Parathyroid adenoma (tissue), 2 donors: ENCODE measurements at regions not wholly inside any gene's neighbourhood (a gene's known extent, or its start where the extent isn't known, plus 50 kb on each side); places are given as distances from the start of the nearest gene placed in this dataset.

Experiments used
- H2AFZ ChIP-seq: fragments of 300-600 bp; sonication (generic); one replicate; pipeline ENCODE4 v1.7.0; 2017; ENCODE audit warnings: antibody characterized with exemption, mild to moderate bottlenecking
- H3K27ac ChIP-seq: fragments of 300-600 bp; sonication (generic); one replicate; pipeline ENCODE4 v1.7.0; 2017
- H3K27me3 ChIP-seq: fragments of 300-600 bp; sonication (generic); one replicate; pipeline ENCODE4 v1.7.0; 2017; ENCODE audit warnings: low read length; ENCODE audit not compliant: control insufficient read depth, insufficient read depth
- H3K36me3 ChIP-seq: fragments of 300-600 bp; sonication (generic); one replicate; pipeline ENCODE4 v1.7.0; 2017; ENCODE audit warnings: low read length; ENCODE audit not compliant: control insufficient read depth, insufficient read depth
- H3K4me1 ChIP-seq: fragments of 300-600 bp; sonication (generic); one replicate; pipeline ENCODE4 v1.7.0; 2017; ENCODE audit warnings: control low read depth
- H3K4me2 ChIP-seq: fragments of 300-600 bp; sonication (generic); one replicate; pipeline ENCODE4 v1.7.0; 2017; ENCODE audit warnings: low read length
- H3K4me3 ChIP-seq: fragments of 300-600 bp; sonication (generic); one replicate; pipeline ENCODE4 v1.7.0; 2017; ENCODE audit warnings: low read depth, low read length
- H3K79me2 ChIP-seq: fragments of 300-600 bp; sonication (generic); one replicate; pipeline ENCODE4 v1.7.0; 2017; ENCODE audit warnings: control low read depth
- H3K9ac ChIP-seq: fragments of 300-600 bp; sonication (generic); one replicate; pipeline ENCODE4 v1.7.0; 2017; ENCODE audit warnings: mild to moderate bottlenecking
- H3K9me3 ChIP-seq: fragments of 300-600 bp; sonication (generic); one replicate; pipeline ENCODE4 v1.7.0; 2017; ENCODE audit warnings: low read length; ENCODE audit not compliant: control insufficient read depth
- TF ChIP-seq, protein P1 (sequence below): fragments of 300-600 bp; sonication (generic); IDR thresholded peaks from one replicate; pipeline ENCODE4 v1.7.0; 2017; ENCODE audit warnings: antibody characterized with exemption, mild to moderate bottlenecking
- donor health status: primary hyperparathyroidism.

DNA sequence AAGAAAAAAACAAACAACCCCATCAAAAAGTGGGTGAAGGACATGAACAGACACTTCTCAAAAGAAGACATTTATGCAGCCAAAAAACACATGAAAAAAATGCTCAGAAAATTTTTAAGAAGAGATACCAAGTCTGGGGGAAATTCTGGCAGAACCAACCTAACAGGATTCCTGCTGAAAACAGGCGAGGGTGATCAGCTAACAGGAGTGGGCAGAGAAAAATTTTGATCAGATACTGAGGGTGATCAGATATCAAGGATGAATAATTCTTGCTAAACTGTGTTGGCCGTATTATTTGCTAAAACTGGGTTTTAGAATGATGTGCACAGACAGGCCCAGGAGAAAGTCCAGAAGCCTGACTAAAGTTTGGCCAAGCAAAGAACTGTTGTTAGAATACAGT, 557.3 kb downstream of the CD109 start:
- no peak overlapping the region for H2AFZ ChIP-seq
- no peaks in the 10 kb centered on the region for H3K36me3 ChIP-seq
- H3K4me2 ChIP-seq, result no peak overlapping the region
- H3K27me3 ChIP-seq, result no peaks in the 10 kb centered on the region
- H3K79me2 ChIP-seq, result no peaks in the 10 kb centered on the region
- H3K4me1 ChIP-seq, result no peaks in the 10 kb centered on the region
- H3K27ac ChIP-seq, result no peak overlapping the region
- no peak overlapping the region for H3K9ac ChIP-seq
- TF ChIP-seq, protein P1, sequence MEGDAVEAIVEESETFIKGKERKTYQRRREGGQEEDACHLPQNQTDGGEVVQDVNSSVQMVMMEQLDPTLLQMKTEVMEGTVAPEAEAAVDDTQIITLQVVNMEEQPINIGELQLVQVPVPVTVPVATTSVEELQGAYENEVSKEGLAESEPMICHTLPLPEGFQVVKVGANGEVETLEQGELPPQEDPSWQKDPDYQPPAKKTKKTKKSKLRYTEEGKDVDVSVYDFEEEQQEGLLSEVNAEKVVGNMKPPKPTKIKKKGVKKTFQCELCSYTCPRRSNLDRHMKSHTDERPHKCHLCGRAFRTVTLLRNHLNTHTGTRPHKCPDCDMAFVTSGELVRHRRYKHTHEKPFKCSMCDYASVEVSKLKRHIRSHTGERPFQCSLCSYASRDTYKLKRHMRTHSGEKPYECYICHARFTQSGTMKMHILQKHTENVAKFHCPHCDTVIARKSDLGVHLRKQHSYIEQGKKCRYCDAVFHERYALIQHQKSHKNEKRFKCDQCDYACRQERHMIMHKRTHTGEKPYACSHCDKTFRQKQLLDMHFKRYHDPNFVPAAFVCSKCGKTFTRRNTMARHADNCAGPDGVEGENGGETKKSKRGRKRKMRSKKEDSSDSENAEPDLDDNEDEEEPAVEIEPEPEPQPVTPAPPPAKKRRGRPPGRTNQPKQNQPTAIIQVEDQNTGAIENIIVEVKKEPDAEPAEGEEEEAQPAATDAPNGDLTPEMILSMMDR, result no peak
- H3K4me3 ChIP-seq, result no peak overlapping the region
- H3K9me3 ChIP-seq, result no peaks in the 10 kb centered on the region

- TF ChIP-seq, protein P1, result no peak
- Histone ChIP-seq H3K9me3 (no peaks in the 10 kb centered on the region), H3K4me2 (no peak overlapping the region), H3K27ac (no peak overlapping the region), H3K9ac (no peak overlapping the region), H3K27me3 (no peaks in the 10 kb centered on the region), H2AFZ (no peak overlapping the region), H3K36me3 (no peaks in the 10 kb centered on the region), H3K79me2 (no peaks in the 10 kb centered on the region), H3K4me3 (no peak overlapping the region), H3K4me1 (no peaks in the 10 kb centered on the region)
These were observed 554.3 kb downstream of the CD109 start for GRCh38 chr6:74250161-74250818.

DNA sequence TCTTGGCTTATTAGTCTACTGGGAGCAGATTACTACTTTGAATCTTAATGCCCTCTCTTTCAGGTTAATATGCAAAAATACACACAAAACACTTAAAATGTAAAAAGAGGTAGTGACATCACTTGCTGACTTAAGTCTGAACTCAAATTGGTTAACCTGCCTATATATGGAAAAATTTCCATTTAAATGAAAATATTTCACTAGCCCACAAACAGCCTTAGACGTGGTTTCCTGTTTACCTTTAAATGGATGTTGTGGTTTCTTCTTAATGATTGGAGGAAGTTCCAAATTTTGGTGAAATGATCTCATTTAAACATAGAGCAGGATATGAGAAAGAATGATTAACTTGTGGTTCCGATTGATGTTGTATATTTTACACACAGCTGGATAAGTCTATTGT, 553.7 kb downstream of the CD109 start:
- TF ChIP-seq, protein P1, result no peak
- Histone ChIP-seq H2AFZ (no peak overlapping the region), H3K36me3 (no peaks in the 10 kb centered on the region), H3K79me2 (no peaks in the 10 kb centered on the region), H3K9me3 (no peaks in the 10 kb centered on the region), H3K4me1 (no peaks in the 10 kb centered on the region), H3K4me3 (no peak overlapping the region), H3K27ac (no peak overlapping the region), H3K27me3 (no peaks in the 10 kb centered on the region), H3K9ac (no peak overlapping the region), H3K4me2 (no peak overlapping the region)

DNA sequence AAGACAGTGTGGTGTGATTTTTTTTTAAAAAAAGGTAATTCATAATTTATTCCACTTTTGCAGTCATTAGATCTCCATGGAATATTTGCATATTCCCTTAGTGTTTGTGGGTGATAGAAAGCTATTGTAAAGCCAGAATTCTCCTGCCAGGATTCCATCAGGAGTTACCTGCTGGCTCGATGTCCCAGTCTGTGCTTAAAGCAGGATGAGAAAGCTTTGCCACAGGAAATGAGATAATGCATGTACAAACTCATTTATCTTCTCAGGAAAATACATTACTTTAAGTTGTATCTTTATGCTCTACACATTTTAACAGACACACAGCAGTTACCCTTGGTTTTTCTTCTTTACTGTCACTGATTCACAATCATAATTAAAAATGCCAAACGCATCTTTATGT, 553.0 kb downstream of the CD109 start:
- Histone ChIP-seq H3K4me2 (no peak overlapping the region), H3K9ac (no peak overlapping the region), H3K79me2 (no peaks in the 10 kb centered on the region), H3K36me3 (no peaks in the 10 kb centered on the region), H3K27ac (no peak overlapping the region), H2AFZ (no peak overlapping the region), H3K4me1 (no peaks in the 10 kb centered on the region), H3K27me3 (no peaks in the 10 kb centered on the region), H3K4me3 (no peak overlapping the region), H3K9me3 (no peaks in the 10 kb centered on the region)
- TF ChIP-seq, protein P1, result no peak

DNA sequence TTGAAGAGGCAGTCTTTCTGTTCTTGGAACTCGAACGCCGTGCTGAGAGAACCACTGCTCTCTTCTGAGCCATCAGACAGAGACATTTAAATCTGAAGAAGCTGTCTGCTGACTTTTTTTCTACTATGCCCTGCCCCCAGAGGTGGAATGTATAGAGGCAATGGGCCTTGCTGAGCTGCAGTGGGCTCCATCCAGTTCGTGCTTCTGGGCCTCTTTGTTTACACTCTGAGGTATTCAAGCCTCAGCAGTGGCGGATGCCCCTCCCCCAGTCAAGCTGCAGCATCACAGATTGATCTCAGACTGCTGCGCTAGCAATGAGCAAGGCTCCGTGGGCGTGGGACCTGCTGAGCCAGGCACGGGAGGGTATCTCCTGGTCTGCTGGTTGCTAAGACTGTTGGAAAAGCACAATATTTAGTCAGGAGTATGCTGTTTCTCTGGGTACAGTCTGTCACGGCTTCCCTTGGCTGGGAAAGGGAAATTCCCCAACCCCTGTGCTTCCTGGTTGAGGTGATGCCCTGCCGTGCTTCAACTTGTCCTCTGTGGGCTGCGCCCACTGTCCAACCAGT, 526.8 kb downstream of the CD109 start:
- H3K27ac ChIP-seq, result no peak overlapping the region
- H3K36me3 ChIP-seq, result no peaks in the 10 kb centered on the region
- no peak overlapping the region for H3K9ac ChIP-seq

More for the DNA sequence above, 526.8 kb downstream of the CD109 start:
- no peak overlapping the region for H2AFZ ChIP-seq
- no peaks in the 10 kb centered on the region for H3K27me3 ChIP-seq
- TF ChIP-seq, protein P1, result no peak
- H3K79me2 ChIP-seq, result no peaks in the 10 kb centered on the region
- H3K4me1 ChIP-seq, result no peaks in the 10 kb centered on the region
- H3K4me3 ChIP-seq, result no peak overlapping the region
- no peaks in the 10 kb centered on the region for H3K9me3 ChIP-seq
- no peak overlapping the region for H3K4me2 ChIP-seq
